ENCODE measurements at regions not wholly inside any gene's neighbourhood (a gene's known extent, or its start where the extent isn't known, plus 50 kb on each side); places are given as distances from the start of the nearest gene placed in this dataset.
"Not testable (repeated sequence)": the region's sequence is repeated elsewhere in the genome, so short reads cannot be mapped to it uniquely, and the experiment has no call there.

DNA sequence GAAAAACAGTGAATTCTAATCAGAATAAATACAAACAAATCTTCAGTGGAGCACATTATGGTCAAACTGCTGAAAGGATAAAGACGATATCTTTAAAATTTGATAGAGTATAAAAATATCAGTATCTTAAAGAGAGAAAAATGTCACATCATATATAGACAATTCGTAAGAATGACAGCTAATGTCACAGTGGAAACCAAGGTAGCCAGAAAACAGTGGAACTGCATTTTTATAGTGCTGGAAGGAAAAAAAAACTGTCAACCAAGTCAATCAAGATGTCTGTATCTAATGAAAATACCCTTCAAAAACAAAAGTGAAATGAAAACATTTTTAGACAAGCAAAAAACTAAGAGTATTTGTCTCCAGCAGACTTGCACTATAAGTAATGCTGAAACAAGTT is 73.4 kb upstream of the HMGXB4 start:
- DNase-seq = no peak

DNA sequence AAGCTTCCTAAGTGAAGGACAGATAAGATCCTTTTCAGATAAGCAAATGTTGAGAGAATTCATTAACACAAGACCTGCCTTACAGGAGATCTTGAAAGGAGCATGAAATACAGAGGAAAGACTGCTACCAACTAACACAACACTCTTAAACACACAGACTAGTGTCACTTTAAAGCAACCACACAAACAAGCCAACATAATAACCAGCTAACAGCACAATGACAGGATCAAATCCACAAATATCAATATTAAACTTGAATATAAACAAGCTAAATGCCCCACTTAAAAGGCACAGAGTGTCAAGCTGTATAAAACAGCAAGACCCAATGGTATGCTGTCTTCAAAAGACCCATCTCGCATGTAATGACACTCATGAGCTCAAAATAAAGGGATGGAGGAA is 70.8 kb upstream of the HMGXB4 start:
- no peak for DNase-seq

GRCh38 chr22:35188930-35189329 is 68.4 kb upstream of the HMGXB4 start:
- not testable (repeated sequence) for DNase-seq

DNA sequence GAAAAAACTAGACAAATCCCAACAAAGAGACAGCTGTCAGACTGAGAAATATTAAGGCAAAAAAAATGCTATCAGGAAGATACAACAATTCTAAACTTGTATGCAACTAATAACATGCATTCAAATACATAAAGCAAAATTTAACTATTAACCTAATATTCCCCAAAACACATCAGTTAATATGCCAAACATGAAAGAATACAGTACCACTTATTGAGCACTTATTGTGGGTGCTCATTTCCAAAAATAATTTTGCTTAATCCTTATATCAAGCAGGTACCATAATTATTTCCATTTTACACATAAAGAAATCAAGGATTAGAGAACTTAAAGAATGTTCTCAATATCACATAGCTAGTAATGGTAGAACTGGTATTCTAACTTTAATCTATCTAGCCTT is 67.7 kb upstream of the HMGXB4 start:
- DNase-seq = no peak

- no peak for DNase-seq
Observed at GRCh38 chr22:35191412-35191811, 65.9 kb upstream of the HMGXB4 start.

- no peak for DNase-seq
Observed at GRCh38 chr22:35192129-35192918, 65.0 kb upstream of the HMGXB4 start.

- no peak for DNase-seq
Observed at GRCh38 chr22:35195226-35195625, 62.1 kb upstream of the HMGXB4 start.

- no peak for DNase-seq
Observed at GRCh38 chr22:35195821-35196220, 61.5 kb upstream of the HMGXB4 start.

- DNase-seq = no peak
Observed at GRCh38 chr22:35197071-35197470, 60.2 kb upstream of the HMGXB4 start.

GRCh38 chr22:35197886-35198285 is 59.4 kb upstream of the HMGXB4 start:
- no peak for DNase-seq

DNA sequence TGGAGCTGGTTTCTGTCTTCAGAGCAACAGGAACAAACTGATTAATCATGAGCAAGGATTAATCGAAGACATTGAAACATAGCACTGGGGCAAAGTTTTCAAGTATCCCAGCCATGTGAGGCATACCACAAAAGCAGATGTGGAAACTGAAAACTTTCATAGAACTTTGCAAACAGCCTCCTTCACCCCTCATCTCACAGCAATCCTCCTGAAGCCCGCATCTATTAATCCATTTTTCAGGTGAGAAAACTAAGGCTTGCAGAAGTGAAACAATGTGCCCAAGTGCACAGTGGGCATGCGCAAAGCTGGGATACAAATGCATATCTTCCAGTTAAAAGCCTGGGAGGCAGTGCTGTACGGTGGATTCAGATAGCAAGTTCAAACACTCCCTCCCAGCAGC is 58.6 kb upstream of the HMGXB4 start:
- DNase-seq = no peak

- DNase-seq = no peak
Observed at GRCh38 chr22:35202376-35202775, 54.9 kb upstream of the HMGXB4 start.

- DNase-seq = no peak
Observed at GRCh38 chr22:35203583-35203982, 53.7 kb upstream of the HMGXB4 start.

DNA sequence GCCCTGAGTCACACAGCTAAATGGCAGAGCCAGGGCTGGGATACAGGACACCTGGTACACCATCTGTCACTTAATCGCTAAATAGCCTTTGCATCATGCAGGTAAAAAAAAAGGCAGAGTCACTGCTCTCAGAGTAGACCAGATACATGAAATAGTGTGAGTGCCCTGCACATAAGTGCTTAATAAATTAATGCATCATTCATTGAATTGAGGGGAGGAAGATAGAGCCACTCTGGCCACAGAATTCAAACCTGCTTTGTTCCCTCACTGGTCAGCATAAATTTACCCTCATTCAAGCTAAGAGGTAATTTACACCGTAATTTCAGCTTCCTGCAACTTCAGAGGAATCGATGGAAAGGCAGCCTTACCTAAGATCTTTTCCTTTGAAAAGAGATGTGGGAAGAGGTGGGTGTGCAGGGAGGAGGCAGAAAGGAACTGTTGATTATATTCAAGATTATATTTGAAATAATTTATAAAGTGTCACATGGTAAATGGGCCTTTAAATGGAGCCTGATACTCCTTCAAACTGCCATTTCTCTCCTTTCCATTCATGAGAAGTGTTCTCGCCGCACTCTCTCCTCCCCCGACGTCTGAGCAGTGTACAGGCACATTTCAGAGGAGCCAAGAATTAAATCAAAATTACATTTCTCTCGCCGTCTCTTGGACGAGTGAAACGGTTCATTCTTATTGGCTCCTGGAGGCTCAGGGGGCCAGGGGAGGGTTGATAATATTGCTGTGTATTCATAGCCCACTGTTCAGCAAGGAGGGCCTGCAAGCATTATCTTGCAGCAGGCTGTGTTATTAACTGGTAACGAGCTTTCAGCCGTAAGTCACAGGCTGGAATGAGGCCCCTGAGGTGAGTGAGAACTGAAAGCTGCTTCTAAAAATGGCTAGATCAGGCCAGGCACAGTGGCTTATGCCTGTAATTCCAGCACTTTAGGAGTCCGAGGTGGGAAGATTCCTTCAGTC is 52.2 kb upstream of the HMGXB4 start:
- DNase-seq = peak; percentile 34

DNA sequence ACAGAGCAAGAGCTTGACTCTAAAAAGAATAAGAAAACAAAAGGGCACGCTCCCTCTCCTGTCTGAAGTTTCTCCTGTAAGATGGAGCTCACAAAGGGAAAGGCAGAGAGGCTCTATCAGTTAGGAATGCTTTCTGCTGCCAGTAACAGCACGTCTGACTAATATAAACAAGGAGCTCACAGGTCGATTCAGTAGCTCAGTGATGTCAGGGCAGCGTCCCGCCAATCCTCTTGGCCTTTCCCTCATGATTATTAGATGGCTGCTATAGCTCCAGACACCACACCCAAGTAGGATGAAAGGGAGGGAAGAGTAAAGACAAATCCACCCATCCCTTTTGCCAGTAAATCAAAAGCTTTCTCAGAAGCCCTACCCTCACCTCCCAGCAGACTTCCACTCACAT is 51.3 kb upstream of the HMGXB4 start:
- DNase-seq = peak; percentile 47

GRCh38 chr22:35206889-35207288 is 50.4 kb upstream of the HMGXB4 start:
- no peak for DNase-seq
